ENCODE measurements at regions not wholly inside any gene's neighbourhood (a gene's known extent, or its start where the extent isn't known, plus 50 kb on each side); places are given as distances from the start of the nearest gene placed in this dataset.

DNA sequence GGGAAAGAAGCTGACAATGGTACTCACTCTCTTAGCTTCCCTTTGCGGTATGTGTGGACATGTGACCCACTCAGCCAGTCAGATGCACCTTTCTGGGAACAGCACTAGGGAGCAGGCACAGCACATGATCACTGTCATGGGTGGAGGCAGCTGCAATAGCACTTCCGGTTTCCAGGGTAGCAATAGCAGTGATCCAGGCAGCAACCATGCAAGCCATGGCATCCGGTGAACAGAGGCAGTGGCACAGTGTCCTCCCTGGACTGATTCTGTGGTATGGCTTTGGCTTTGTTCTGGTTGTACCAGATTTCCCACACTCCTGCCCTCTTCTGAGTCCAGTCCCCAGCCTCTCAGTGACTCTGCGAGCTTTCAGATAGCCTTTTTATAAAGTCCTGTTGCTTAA, 86.8 kb upstream of the NAMPT start:
- no peak for TF ChIP-seq CTCF (IDR thresholded peaks at IDR 0.05)
- no peak for TF ChIP-seq POLR2A (IDR thresholded peaks at IDR 0.05)
